ENCODE measurements at regions not wholly inside any gene's neighbourhood (a gene's known extent, or its start where the extent isn't known, plus 50 kb on each side); places are given as distances from the start of the nearest gene placed in this dataset.

DNA sequence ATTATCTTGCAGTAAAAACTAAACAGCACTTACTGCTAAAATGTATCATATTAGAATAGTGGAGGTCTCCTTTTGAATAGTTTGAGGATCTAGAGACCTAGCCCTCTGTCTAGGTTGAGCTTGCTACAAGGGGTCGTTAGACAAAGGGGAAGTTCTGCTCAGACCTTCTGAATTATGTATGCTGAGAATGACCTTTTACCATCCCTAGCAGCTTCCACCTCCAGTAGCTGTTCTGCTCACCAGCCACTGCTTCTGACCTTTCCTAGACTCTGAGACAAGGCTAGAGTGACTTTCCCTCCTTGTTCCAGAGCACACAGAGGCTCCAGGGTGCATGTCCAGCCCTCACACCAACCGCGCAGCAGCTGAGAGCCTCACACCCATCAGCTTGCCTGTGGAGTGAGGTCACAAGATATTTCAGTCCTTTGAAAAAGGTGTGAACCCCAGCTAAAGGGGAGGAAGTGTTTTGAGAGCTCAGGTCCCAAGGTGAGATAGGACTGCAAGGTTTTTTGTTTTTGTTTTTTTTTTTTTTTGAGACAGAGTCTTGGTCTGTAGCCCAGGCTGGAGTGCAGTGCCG, 289.3 kb upstream of the TNP1 start:
- DNase-seq = no peak

DNA sequence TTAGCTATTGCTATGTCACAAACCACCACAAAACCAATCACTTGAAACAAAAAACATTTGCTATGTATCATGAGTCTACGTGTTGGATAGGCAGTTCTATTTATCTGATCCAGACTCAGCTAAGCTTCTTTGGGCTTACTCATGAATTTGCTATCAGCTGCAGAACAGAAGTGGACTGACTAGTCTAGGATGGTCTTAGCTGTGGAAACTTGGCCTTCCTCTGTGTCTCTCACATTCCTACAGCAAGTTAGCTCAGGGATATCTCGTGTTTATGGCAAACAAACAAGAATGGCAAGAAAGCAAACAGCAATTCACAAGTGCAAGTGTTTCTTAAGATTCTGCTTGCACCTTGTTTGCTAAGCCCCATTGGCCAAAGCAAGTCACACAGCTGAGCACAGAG, 288.0 kb upstream of the TNP1 start:
- no peak for DNase-seq

DNA sequence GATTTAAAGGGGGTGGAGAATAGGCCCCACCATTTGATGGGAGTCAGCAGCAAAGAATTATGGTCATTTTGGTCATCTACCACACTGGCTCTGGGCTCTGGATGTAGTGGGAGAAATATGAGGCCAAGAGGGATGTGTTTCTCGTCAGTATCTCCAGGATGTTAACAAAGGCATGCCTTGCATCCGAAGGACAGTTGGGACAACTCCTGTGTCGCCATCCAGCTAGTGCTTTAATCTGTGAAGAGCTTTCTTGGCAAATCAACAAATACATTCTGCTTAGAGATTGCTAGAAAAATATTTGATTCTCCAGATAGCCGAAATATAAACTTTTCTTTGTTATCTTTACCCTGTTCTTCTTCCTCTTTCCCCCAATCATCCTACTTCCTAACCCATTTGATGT, 287.1 kb upstream of the TNP1 start:
- DNase-seq = no peak

DNA sequence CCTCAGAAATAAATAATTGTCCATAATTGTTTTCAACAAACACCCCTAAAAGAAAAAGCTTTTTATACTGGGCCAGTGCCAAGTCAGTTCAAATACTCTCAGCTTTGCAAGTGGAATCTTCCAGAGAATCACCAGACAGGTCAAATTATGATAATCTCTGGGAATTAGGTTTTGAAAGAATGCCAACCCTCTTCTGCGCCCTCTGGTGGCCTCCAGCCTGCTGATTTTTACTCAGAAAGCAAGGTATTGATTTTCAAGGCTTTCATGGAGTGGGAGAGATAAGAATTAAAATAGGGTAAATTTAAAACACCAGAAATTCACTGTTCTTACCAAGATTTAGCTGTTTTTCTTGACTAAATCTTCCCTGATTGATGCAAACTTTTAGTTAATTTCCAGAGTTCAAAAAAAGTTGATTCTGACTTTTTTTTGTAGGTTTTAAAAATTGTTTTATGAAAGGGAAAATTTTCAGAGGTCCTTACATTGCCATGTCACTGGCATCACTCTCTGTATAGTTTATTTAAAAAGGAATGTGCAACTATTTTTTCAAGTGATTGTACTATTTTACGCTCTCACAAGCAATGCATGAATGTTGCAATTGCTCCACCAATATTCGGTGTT, 282.9 kb upstream of the TNP1 start:
- no peak for DNase-seq

DNA sequence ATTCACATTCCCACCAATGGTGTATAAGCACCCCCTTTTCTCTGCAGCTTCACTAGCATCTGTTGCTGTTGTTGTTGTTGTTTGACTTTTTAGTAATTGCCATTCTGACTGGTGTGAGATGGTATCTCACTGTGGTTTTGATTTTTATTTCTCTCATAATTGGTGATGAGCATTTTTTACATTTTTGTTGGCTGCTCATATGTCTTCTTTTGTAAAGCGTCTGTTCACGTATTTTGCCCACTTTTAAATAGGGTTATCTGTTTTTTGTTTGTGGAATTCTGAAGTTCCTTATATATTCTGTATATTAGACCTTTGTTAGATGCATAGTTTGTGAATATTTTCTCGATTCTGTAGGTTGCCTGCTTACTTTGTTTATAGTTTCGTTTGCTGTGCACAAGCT, 278.4 kb upstream of the TNP1 start:
- DNase-seq = no peak

DNA sequence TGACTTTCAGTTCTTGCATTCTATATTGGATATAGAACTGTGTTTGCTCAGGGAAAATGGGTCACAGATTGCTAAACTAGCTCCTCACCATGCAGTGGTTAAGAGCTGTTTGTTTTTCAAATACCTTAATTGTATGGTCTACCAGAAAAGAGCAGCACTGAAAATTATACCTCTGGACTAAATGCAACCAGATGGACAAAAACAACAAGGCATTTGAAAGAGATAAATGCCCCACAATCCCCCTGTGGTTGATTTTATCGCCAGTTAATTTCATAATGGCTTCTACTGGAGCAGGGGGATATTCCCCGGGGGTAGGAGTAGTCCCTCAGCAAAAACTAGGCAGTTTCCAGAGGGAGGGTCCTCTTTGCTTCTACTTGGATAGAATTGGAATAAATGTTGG, 267.9 kb upstream of the TNP1 start:
- no peak for DNase-seq

DNA sequence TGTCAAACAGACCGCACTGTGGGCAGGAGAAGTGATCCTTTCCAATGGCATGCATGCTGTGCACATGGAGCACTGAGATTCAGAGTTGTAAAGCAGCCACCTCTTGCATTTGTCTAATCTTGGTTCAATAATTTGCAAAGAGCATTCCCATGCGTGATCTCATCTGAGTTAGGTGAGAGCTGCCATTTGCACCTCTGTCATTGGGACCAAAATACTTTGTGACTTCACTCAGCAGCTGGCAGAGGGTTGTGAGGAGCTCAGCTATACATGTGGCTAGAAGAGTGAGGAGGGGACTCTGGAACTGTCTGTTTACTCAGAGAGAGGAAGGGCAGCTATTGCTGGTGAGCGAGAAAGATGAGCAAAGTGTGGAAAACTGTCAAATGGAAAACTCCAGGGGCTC, 265.1 kb upstream of the TNP1 start:
- DNase-seq = no peak

DNA sequence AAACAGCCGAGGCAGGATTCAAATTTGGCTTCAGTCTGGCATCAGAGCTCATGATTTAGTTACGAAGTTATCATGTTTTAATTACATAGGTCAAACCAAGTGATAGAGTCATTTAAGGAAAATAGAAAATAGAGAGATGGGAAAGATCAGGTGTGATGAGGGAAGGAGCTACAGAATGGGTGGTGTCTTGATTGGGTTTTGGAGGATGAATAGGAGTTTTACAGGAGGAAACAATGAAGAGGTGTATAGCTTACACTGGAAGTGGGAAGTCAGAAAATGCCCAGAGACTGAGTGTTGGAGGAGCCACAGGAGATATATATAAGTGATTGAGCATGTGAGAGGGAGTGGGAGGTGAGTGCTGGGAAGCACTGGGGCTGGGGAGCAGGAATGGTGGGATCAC, 264.2 kb upstream of the TNP1 start:
- DNase-seq = no peak

DNA sequence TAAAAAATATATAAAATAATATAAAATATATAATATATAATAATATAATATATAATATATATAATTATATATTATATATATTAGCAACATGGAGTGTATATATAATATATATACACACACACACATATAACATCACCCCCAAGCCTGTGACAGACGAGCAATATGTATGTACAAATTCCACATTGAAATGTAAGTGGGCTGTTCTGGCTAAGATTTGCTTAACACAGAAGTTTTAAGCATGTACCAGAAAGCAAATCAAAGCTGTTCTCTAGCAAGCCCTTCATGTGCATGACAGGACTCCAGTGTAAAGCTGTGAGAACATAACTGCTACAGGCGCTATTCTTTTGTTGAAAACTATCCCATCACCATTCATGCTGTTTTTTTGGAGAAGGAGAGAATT, 261.7 kb upstream of the TNP1 start:
- DNase-seq = no peak

DNA sequence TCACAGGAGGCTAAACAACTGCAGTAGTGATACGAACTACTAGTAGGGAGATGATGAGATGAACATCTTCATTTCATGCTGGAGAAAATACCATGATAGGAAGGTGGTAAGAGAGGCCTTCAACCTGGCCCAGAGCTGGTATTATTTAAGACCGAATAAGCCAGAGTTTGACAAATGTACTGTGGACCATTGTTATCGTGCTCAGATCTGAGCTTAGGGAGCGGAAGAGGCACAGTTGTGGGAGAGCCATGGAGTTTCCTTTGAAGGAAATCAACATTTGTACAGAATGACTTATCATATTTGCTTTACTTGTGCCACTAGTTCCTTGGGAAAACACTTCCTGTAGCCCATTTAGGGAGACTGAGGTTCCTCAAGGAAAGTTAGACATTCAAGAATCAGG, 260.6 kb upstream of the TNP1 start:
- no peak for DNase-seq

DNA sequence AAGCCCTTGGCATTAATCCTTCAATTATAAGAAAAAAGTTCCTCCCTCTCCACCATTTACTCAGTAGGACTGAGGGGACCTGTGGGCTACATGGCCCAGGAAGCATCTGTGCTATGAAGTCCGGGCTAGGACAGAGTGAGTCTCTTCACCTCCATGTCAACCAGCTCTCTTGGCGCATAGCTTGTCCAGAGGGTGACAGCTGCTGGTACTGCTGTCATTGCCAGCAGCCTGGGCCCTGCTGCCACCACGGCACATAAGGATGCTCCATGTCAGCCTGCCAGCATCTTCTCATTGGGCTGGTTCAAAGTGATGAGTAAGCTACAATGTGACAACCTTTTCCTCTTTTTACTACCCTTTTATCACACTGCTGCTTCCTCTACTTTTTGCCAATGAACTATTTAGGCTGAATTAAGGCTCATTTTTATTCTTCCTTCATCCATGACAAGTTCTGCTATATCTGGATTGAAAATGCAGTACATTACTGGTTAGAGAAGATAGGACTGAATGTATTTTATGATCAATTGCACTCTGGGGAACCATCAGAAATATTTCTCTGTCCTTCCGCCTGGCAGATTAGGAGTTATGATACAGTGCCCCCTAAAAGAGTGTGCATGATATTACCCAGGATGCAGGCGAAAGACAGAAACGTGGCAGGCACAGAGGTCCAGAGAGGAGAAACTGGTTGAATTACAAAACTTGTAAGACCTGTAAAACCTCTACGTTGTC, 258.9 kb upstream of the TNP1 start:
- no peak for DNase-seq

DNA sequence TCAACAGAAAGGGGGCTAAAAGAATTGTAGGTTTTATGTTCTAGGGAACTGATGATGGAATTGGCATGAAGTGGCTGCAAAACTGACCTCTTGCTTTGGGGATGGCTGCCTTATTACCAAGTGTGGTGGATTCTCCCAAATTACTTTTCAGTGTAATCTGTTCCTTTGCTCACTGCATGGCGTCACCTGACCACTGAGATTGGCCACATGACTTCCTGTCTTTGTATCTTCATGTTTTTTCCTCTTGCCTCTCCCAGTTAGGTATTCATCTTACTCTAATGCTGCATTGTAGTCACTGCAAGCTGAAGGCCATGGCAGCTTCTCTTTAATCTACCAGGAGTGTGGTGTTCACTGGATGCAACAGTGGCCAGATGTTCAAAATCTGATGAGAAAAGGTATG, 257.7 kb upstream of the TNP1 start:
- no peak for DNase-seq

DNA sequence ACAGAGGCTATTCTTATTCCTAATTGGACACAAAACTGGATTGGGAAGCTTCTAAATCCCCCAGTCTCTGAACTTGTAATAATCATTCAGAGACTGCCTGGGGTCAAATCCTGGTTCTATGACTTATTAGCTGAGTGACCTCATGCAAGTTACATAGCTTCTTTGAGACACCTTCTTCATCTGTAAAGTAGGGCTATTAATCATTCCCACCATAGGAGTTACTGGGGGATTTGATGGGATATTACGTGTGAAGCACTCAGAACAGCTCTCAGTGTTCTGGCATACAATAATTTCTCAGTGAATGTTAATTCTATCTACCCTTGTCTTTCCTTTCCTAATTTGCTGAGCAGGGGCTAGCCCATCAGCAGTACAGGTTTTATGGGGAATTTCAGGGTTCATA, 256.7 kb upstream of the TNP1 start:
- DNase-seq = no peak

DNA sequence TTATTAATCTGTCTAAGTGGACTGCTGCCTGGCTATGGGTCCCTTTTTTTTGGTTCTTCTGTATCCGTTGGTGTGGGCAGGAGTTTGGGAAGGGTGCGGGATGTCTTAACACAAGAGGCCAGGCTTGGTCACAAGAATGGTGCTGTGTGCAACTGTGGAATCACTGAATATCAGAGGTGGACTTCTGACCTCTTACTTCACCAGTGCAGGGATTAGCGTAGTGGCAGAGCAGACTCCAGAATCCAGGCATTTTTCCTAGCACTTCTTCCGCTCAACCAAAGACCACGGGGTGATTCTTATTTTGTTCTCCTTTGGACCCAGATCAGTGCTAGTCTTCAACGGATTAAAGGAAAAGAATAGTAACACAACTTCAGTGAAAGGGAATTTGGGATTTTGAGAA, 254.3 kb upstream of the TNP1 start:
- DNase-seq = no peak

DNA sequence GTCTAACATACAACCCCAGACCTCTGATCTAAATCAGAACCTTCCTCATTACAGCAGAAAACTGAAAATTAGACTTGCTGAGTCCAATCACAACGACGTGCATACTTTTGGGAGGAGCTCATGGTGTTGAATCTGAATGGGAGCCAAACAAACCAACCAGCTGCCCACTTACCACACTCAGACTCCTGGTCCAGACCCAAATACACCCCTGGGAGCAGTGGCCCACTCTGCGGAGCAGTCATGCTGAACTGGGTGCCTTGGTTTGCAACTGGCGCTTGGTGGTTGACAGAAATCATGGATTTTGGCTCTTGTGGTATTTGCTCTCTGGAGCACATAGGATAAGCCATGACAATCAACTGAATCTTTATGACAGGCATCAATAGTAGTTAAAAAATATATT, 253.6 kb upstream of the TNP1 start:
- no peak for DNase-seq

DNA sequence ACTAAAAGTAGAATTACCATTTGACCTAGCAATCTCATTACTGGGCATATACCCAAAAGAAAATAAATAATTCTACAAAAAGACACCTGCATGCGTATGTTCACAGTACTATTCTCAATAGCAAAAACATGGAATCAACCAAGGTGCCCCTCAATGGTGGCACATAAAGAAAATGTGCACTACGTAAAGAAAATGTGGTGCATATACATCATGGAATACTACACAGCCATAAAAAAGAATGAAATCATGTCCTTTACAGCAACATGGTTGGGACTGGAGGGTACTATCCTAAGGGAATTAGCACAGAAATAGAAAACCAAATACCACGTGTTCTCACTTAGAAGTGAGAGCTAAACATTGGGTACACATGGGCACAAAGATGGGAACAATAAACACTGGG, 250.7 kb upstream of the TNP1 start:
- DNase-seq = no peak

DNA sequence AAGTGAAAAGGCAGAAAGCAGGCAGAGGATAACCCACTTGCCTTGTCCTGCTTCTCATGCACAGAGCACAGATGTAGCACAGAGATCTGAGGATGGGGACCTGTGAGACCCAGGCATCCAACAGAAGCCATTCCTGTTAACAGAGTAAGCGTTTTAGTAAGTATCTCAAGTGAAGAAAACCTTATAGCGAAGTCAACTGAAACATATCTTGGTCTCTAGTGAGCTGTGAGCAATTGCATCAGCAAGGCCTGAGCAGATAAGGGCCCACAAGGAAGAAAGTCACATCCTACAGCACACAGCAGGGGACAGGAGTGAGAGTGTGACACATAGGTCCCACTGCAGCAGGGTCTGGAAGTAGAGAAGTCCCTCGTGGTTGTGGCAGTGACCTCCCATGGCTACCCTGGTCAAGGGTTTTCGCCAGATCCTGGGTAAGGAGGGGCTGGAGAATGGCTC, 248.7 kb upstream of the TNP1 start:
- DNase-seq = no peak

DNA sequence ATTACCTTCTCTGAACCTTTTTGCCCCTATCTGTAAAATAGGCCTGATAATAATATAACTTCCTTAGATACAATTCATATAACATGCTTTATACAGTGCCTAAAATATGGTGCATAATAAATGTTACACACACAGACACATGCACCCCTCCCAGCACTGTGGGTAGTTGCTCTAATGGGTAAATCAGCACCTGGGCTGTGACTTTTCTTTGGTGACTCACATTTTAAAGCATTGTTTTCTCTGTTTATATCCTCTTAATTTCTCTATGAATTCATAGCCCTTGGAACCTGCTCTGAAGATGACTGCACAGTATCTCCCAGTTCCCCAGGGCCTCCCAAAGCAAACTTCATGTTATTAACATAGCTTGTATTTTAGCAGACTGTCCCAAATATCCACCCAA, 248.2 kb upstream of the TNP1 start:
- DNase-seq = no peak

DNA sequence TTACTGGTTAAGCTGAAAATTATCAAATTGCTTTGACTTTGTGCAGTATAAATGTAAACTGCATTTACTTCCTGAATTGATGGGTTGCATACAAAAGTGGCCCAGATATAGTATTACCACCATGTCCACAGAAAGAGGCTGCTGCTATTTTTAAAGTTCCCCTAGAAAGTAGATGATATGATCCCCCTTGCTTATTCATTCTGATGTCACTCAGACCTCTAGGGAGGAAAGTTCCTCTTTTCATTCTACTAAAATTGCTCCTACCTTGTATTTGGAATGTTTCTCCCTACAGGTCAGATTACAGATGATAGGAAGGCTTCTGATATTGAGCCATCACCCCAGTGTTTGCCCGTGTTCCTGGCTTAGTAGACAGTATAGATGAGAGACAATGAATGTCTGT, 247.6 kb upstream of the TNP1 start:
- DNase-seq = no peak

DNA sequence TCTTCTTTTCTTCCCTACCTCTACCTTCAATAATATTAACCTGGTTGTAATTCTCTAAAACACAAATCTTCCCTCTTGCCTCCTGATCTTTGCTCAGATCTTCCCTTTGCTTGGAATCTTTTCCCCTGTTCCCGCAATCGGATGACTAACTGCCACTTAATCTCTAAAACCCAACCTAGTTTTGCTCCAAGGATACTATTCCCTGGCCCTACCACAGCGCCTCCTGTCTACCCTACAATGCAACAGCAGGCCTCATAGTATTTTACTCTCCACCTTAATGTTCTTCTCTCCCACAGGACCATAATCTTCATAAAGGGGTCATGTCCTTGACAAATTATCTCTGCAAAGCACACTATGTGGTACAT, 246.8 kb upstream of the TNP1 start:
- DNase-seq = no peak

DNA sequence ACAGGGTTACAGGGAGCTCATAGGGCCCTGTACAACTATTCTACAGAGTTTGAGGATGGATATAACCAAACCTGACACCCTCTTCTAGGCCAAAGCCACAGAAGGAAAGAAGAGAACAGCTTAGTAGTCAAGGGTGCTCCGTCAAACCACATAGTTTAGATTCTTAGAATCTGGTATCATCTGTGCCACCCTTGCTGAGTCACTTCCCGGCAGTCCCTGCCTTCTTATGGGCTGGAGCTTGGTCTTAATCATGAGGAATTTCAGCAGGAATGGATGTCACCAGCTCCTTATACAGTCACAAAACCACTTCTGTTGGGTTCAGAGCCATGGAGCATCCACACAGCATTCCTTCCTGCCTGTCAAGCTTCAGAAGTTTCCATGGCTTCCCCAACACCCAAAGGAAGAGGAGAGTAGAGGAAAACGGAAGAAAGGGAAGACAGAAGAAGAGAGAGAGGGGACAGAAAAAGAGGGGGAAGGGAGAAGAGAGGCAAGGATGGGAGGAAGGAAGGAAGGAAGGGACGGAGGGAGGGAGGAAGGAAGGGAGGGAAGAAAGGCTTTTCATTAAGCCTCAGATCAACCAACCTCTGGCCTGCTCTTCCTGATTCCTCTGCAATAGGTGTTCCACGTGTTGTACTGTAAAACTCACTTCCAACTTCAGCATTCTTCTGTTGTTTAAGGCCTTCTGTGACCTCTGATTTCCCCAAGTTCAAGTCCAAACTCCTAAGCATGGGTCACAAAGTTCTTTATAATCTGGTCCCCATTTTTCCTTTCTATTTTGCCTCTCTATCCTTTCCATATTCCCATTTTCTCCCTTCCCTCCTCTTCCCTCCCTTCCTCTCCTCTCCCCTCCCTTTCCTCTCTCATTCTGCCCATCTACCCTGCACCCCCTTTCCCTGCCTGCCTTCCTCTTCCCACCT, 246.1 kb upstream of the TNP1 start:
- no peak for DNase-seq

DNA sequence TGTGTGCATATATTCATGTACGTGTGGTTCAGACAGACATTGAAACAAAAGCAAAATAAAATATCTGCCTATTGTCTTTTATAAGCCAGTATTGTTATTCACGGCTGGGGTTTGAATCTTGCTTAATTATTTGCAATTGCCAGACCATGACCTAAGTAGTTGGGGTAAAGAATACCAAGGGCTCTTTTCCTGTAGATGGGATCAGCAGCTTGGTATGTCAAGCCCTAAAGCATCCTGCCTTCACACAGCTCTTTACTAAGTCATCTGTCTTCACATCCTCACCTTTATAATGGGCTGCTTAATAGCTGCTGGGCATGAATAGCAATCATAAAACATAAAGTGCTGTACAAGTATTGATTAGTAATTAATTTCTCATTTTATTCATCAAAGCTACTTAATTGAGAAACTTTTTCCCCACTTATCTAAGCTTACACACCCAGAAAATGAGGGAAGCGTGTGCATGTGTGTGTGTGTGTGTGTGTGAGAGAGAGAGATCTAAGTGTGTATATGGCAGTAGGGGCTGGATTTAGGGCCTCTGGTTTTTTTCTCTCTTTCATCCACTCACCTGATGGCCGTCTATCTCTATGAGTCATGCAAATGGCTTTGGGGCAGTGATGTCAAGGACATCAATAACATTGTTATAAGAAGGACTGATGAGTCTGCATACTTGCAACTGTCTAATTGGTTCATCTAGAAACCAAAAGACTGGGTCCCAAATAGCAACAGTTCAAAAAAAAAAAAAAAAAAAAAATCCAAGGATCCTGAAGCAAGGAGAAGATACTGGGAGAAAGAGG, 244.1 kb upstream of the TNP1 start:
- no peak for DNase-seq

DNA sequence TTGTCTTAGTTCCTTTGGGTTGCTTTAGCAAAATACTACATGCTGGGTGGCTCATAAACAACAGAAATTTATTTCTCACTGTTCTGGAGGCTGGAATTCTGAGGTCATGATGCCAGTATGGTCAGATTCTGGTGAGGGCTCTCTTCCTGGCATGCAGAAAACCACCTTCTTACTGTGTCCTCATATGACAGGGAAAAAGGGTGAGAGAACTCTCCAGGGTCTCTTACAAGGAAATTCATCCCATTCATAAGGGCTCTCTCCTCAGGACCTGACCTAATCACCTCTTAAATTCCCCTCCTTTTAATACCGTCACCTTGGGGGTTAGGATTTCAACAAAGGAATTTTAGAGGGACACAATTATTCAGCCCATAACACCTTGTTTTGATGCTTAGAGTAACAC, 243.1 kb upstream of the TNP1 start:
- DNase-seq = no peak

Data from GF-D8 (cell line).